Spleen (tissue), 11 donors: ENCODE measurements at regions not wholly inside any gene's neighbourhood (a gene's known extent, or its start where the extent isn't known, plus 50 kb on each side); places are given as distances from the start of the nearest gene placed in this dataset.
"Not testable (repeated sequence)": the region's sequence is repeated elsewhere in the genome, so short reads cannot be mapped to it uniquely, and the experiment has no call there.

Source experiments
- DNase-seq: peaks from one replicate; pipeline ENCODE4 v3.0.0-alpha.2; 2020
- H3K27ac ChIP-seq, 8 donors: fragments of 200-600 bp; sonication (generic) in 7 of 8; 1 replicate in 4 of 8; 2 replicates in 4 of 8; pipeline versions ENCODE4 v1.5.0 to v1.8.0; 2016 to 2021; ENCODE audit warnings: inconsistent platforms in 4 of 8, mild to moderate bottlenecking in 4 of 8, moderate library complexity in 1 of 8
- H3K27me3 ChIP-seq, 7 donors: fragments of 200-600 bp; sonication (generic) in 6 of 7; replicated peaks in 1 of 7; 1 replicate in 4 of 7; 2 replicates in 3 of 7; pipeline versions ENCODE4 v1.5.0 to v1.8.0; 2016 to 2021; ENCODE audit warnings: inconsistent platforms in 3 of 7, mild to moderate bottlenecking in 1 of 7
- H3K36me3 ChIP-seq, 6 donors: fragments of 200-600 bp; sonication (generic) in 5 of 6; 1 replicate in 4 of 6; 2 replicates in 2 of 6; pipeline versions ENCODE4 v1.5.0 to v1.8.0; 2016 to 2021; ENCODE audit warnings: inconsistent platforms in 2 of 6
- H3K4me1 ChIP-seq, 6 donors: fragments of 200-600 bp; sonication (generic) in 5 of 6; 1 replicate in 3 of 6; 2 replicates in 3 of 6; pipeline versions ENCODE4 v1.5.0 to v1.8.0; 2016 to 2021; ENCODE audit warnings: inconsistent platforms in 3 of 6
- H3K4me3 ChIP-seq, 8 donors: fragments of 200-600 bp; sonication (generic) in 7 of 8; 1 replicate in 4 of 8; 2 replicates in 4 of 8; pipeline versions ENCODE4 v1.5.0 to v1.8.0; 2016 to 2021; ENCODE audit warnings: inconsistent platforms in 4 of 8, mild to moderate bottlenecking in 4 of 8, moderate library complexity in 2 of 8
- H3K9me3 ChIP-seq, 8 donors: fragments of 200-600 bp; sonication (generic) in 7 of 8; 1 replicate in 4 of 8; 2 replicates in 4 of 8; pipeline versions ENCODE4 v1.5.0 to v1.8.0; 2016 to 2021; ENCODE audit warnings: inconsistent platforms in 4 of 8
- POLR2A ChIP-seq, 3 donors: fragments of 450-650 bp; IDR thresholded peaks; one replicate each; pipeline ENCODE4 v1.5.1; 2017; ENCODE audit warnings: antibody characterized with exemption in 3 of 3, mild to moderate bottlenecking in 1 of 3
- POLR2AphosphoS5 ChIP-seq, 3 donors: sonication (generic); formaldehyde crosslinking; IDR thresholded peaks; one replicate each; pipeline ENCODE4 v1.5.1; 2017; ENCODE audit warnings: antibody characterized with exemption in 3 of 3
- WGBS, 5 donors: extraction: QIAGEN DNeasy Blood & Tissue Kit in 3 of 5; methylation state at CpG; one replicate each; pipeline versions ENCODE4 v1.1.5 to v1.1.7; 2013 to 2018; 5-methylcytosine and 5-hydroxymethylcytosine counted together
- intact Hi-C: fragments of 100-400 bp; cut with DNase I; formaldehyde crosslinking; loops from one replicate; pipeline ENCODE4 v1.15.0; 2023; ENCODE audit warnings: low total_unique reads
- TF ChIP-seq, protein P1 (sequence below), 11 experiments: fragments of 200-600 bp in 7 of 11; fragments of 450-650 bp in 4 of 11; sonication (generic) in 4 of 11; IDR thresholded peaks in 8 of 11; conservative IDR thresholded peaks in 3 of 11; 1 replicate in 7 of 11; 2 replicates in 4 of 11; pipeline versions ENCODE4 v1.4.0 to v1.8.0; 2016 to 2021; ENCODE audit warnings: antibody characterized with exemption in 11 of 11, inconsistent platforms in 4 of 11, mild to moderate bottlenecking in 1 of 11
- donor health status: healthy with polysubstance abuse.
- donor health status: DM: no; HTN: no; CAD: no; lungs with moderate emphysema.
- donor health status: DM: no; HTN: no; CAD: no.
- donor health status: Bipolar disorder and iron deficiency.
- donor health status: healthy.
- donor health status: DM: no; HTN: no; CAD: no.
- donor health status: DM: yes; HTN: yes; CAD: no.

- H3K4me1 ChIP-seq, result no peaks in the 10 kb centered on the region
- H3K27ac ChIP-seq, result no peak overlapping the region
- TF ChIP-seq POLR2A (IDR thresholded peaks at IDR 0.05), result no peak
- TF ChIP-seq POLR2AphosphoS5 (IDR thresholded peaks at IDR 0.05), result no peak
- TF ChIP-seq, protein P1, sequence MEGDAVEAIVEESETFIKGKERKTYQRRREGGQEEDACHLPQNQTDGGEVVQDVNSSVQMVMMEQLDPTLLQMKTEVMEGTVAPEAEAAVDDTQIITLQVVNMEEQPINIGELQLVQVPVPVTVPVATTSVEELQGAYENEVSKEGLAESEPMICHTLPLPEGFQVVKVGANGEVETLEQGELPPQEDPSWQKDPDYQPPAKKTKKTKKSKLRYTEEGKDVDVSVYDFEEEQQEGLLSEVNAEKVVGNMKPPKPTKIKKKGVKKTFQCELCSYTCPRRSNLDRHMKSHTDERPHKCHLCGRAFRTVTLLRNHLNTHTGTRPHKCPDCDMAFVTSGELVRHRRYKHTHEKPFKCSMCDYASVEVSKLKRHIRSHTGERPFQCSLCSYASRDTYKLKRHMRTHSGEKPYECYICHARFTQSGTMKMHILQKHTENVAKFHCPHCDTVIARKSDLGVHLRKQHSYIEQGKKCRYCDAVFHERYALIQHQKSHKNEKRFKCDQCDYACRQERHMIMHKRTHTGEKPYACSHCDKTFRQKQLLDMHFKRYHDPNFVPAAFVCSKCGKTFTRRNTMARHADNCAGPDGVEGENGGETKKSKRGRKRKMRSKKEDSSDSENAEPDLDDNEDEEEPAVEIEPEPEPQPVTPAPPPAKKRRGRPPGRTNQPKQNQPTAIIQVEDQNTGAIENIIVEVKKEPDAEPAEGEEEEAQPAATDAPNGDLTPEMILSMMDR (IDR thresholded peaks at IDR 0.05 in 8 of 11, conservative IDR thresholded peaks at IDR 0.05 in 3 of 11), result no peak
- peaks cover 0 to 4% (median 0%) of the 10 kb centered on the region in 8 donors for H3K9me3 ChIP-seq
- intact Hi-C loops, result no loop called here
- H3K36me3 ChIP-seq, result no peaks in the 10 kb centered on the region
- no peak overlapping the region for H3K4me3 ChIP-seq
- no peak for DNase-seq
- no peaks in the 10 kb centered on the region for H3K27me3 ChIP-seq
These were observed 636.3 kb downstream of the TRIB2 start for GRCh38 chr2:13353083-13353482.

DNA sequence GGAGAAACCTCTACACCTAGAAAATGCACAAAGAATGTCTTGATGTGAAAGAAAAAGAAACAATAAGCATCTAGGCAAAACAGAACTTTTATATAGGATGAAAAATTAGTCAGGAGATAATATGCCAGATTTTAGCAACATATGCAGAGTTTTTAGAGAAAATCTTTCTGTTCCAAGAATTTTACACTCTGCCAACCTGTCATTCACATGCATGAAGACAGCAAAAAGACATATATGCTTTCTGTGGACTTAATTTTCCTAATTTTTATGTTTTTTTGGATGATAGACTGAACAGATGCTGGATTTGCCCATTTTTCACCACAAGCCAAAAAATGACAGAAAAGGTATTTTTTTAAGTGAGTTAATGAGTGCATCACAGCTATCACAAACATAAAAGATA is 637.3 kb downstream of the TRIB2 start:
- TF ChIP-seq, protein P1 (IDR thresholded peaks at IDR 0.05 in 8 of 11, conservative IDR thresholded peaks at IDR 0.05 in 3 of 11), result no peak
- TF ChIP-seq POLR2A (IDR thresholded peaks at IDR 0.05), result no peak
- TF ChIP-seq POLR2AphosphoS5 (IDR thresholded peaks at IDR 0.05), result no peak
- Histone ChIP-seq H3K9me3 (peaks cover 0 to 5% (median 0%) of the 10 kb centered on the region in 8 donors), H3K27me3 (no peaks in the 10 kb centered on the region), H3K4me3 (no peak overlapping the region), H3K4me1 (no peaks in the 10 kb centered on the region), H3K27ac (no peak overlapping the region), H3K36me3 (no peaks in the 10 kb centered on the region)
- no peak for DNase-seq
- intact Hi-C loops, result no loop called here

DNA sequence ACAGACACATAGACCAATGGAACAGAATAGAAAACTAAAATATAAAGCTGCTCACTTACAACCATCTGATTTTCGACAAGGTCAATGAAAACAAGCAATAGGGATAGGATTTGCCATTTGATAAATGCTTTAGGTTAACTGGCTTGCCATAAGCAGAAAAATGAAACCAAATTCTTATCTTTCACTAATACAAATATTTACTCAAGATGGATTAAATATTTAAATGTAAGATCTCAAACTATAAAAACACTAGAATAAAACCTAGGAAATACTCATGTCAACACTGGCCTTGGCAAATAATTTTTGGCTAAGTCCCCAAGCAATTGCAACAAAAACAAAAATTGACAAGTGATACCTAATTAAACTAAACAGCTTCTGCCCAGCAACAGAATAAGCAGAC is 665.2 kb downstream of the TRIB2 start:
- DNase-seq, H3K27ac ChIP-seq, H3K27me3 ChIP-seq, intact Hi-C loops, H3K36me3 ChIP-seq, H3K9me3 ChIP-seq, H3K4me1 ChIP-seq, H3K4me3 ChIP-seq: not testable (repeated sequence)
- 20 to 49% (median 41%) methylated on average over 1 of the region's 1 CpG for WGBS, 5 donors

DNA sequence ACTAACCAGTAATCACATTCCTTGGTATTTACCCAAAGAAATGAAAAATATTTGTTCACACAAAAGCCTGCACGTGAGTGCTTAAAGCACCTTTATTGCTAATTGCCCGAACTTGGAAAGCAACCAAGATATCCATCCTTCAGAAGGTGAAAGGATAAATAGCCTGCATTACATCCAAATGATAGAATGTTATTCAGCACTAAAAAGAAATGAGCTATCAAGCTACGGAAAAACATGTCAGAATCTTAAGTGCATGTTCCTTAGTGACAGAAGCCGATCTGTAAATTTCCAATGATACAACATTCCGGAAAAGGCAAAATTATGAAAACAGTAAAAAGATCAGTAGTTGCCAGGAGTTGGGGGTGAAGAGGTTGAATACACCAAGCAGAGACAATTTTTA is 672.4 kb downstream of the TRIB2 start:
- DNase-seq, H3K36me3 ChIP-seq, intact Hi-C loops, H3K4me1 ChIP-seq, H3K27ac ChIP-seq, H3K4me3 ChIP-seq, H3K27me3 ChIP-seq: not testable (repeated sequence)
- peaks cover 0 to 26% (median 16%) of the 10 kb centered on the region in 8 donors for H3K9me3 ChIP-seq
- WGBS, 5 donors, result 78 to 90% (median 85%) methylated on average over 5 of the region's 5 CpGs

DNA sequence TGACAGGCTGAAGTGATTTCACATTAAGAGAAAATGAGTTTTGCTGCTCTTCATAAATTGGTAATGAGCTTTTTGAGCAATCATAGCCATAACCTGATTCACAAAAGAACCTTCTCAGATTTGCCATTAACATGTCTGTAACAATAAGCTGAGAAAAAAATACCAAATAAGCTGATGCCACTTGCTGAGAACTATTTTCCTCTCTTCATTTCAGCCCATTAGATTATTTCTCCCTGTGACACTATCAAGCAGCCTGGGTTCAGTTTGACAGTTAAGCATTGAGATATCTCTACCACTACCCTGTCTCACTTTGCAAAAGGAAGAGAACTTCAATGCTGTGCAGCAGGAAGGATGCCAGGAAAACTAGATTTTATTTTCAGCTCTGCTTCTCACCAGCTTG is 673.9 kb downstream of the TRIB2 start:
- TF ChIP-seq POLR2A (IDR thresholded peaks at IDR 0.05) (no peak), POLR2AphosphoS5 (IDR thresholded peaks at IDR 0.05) (no peak)
- TF ChIP-seq, protein P1 (IDR thresholded peaks at IDR 0.05 in 8 of 11, conservative IDR thresholded peaks at IDR 0.05 in 3 of 11), result no peak
- Histone ChIP-seq H3K36me3 (no peaks in the 10 kb centered on the region), H3K4me1 (no peaks in the 10 kb centered on the region), H3K27ac (no peak overlapping the region), H3K9me3 (peaks cover 0 to 26% (median 16%) of the 10 kb centered on the region in 8 donors), H3K4me3 (no peak overlapping the region), H3K27me3 (no peaks in the 10 kb centered on the region)
- DNase-seq, result no peak
- intact Hi-C loops, result no loop called here
